Activated CD4-positive, CD25-positive, alpha-beta regulatory T cell treated with anti-CD3 and anti-CD28 coated beads, Interleukin-2, amount 50 U/mL, for 24 hours (primary cell): ENCODE measurements at regions not wholly inside any gene's neighbourhood (a gene's known extent, or its start where the extent isn't known, plus 50 kb on each side); places are given as distances from the start of the nearest gene placed in this dataset.
"Not testable (repeated sequence)": the region's sequence is repeated elsewhere in the genome, so short reads cannot be mapped to it uniquely, and the experiment has no call there.

Source experiments
- ATAC-seq, 2 donors: fragments of 150-1000 bp; cut with Tn5 transposase; one replicate each; pipeline ENCODE4 v1.10.0; 2021; ENCODE audit warnings: mild to moderate bottlenecking in 1 of 2, moderate library complexity in 1 of 2

DNA sequence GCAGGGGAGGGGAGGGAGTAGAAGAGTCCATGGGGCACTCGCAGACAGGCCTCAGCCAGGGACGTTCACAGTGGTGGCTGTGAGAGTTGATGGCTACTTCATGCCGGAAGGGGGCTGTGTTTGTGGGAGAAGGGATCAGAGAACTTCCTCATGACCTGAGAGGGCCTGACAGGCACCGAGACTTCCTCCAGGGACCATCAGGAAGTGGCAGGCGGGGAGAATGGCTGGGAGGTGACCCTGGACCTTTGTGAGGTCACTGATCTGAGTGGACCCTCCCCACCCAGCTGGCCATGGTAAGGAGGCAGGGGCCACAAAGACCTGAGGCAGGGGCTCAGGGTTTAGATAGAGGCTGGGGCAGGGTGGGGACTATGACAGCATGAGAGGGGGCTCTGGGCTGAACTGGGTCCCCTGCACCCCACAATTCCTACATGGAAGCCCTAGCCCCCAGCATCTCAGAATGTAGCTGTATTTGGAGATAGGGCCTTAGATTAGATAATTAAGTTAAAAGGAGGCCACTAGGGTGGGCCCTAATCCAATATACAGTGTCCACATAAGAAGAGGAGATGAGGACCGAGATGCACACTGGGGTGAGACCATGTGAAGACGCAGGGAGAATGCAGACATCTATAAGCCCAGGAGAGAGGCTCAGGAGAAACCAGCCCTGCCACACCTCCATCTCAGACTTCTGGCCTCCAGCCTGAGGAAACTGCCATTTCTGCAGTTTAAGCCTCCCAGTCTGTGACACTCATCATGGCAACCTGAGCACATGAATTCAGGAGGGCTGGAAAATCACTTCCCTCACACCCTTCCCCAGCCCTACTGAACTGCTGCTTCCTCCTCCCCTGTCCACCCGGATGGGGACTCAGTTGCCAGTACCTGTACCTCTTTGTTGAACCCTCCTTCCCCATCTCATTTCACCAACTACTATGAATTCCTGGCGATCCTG, 273.9 kb upstream of the ZNF32 start:
- no peak for ATAC-seq

DNA sequence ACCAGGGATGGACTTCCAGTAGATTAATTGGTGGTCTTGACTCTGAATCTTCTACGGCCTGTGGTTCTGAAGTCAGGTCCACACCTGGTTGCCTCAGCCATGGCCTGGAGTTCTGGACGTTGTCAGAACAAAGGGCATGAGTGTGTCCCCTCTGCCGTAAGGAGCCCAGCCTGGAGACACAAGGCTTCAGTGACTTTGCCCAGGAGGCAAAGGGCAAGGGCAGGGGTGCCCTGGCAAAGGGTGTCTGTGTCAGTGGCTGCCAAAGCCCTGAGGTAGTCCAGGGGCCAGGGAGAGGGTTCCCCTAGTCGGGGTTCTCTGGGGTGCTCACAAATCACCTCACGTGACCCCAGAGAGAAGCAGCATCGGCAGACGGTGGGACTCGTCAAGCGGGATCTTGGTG, 273.2 kb upstream of the ZNF32 start:
- ATAC-seq: no peak

DNA sequence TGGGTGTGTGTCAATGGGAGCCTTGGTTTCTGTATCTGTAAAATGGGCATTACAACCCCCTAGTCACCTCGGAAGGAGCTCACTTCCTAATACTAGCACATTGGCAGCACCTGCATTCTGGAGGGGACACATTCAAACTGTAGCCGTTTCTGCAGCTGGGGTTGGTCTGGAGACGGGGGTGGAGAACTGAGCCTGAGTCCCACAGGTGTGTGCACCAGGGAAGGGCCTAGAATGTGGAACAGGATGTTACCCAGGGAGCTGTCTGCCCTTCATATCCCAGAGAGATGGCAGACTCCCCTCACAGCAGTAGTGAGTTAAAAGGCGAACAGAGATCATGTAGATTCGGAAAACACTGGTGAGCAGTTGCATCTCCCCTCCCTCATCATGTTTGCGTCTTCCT, 272.8 kb upstream of the ZNF32 start:
- no peak for ATAC-seq

DNA sequence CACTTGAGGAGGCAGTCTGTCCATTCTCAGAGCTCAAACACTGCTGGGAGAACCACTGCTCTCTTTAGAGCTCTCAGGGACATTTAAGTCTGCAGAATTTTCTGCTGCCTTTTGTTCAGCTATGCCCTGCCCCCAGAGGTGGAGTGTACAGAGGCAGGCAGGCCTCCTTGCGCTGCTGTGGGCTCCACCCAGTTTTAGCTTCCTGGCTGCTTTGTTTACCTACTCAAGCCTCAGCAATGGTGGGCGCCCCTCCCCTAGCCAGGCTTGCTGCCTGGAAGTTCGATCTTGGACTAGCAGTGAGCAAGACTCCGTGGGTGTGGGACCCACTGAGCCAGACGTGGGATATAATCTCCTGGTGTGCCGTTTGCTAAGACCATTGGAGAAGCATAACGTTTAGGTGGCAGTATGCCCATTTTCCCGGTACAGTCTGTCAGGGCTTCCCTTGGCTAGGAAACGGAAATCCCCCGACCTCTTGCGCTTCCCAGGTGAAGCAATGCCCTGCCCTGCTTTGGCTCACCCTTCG, 271.6 kb upstream of the ZNF32 start:
- not testable (repeated sequence) for ATAC-seq

DNA sequence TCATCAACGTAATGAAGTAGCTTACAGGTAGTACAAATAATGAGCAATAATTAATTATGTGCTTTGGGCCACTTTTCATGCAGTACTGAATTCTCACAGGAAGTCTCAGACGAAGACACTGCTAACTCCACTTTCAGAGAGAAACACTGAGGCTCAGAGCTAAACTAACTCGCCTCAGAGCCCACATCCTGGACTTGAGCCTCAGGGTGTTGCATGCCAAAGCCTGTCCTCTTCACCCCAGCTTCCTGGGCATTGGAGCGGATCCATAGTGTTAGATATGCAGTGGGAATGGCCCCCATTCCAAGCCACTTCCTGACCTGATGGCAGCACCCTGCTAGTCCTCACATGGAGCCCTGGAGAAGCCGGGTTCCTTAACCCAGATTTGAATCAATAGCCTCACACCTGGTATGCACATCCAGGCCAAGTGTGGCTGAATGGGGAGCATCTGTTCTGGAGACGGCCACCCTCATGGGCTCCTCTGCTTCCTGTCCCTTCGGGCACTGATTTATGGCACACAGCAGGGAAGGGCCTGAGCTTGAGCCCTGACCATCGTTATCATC, 265.1 kb upstream of the ZNF32 start:
- no peak for ATAC-seq

DNA sequence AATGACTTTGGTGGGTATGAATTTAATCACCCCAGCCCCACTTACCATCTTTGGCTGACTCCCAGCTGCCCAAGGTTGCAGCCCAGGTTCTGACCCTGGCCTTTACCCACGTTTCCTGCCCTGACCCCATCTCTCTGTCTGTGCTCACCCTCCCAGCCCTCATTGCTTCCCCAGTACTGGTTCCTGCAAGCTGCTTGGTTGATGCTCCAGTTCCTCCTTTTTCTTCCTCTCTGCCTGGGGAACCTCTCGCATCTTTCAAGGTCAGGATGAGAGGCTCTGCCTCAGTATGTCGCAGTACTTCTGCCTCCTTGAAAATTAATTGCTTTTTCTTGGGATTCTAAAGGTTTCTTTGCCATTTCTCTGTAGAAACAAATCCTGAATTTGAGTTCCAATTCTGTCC, 263.8 kb upstream of the ZNF32 start:
- no peak for ATAC-seq

DNA sequence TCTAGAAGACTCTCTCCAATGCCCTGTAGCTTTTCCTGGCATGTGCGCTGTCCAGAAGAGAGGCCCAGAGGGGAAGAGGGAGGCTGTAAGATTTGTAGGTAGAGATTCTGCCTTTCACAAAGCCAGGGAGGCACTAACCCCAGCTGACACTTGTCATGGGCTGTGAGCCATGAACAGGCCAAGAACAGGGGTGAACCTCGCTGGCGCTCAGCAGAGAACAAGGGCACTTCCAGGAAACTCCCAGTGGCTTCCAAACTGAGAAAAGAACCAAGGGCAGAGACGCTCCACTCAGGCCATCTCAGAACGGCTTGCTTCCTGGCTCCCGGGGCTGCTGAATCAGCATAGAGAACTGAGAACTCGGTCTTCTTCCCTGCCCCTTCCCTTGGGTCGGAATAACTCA, 257.8 kb upstream of the ZNF32 start:
- no peak for ATAC-seq

DNA sequence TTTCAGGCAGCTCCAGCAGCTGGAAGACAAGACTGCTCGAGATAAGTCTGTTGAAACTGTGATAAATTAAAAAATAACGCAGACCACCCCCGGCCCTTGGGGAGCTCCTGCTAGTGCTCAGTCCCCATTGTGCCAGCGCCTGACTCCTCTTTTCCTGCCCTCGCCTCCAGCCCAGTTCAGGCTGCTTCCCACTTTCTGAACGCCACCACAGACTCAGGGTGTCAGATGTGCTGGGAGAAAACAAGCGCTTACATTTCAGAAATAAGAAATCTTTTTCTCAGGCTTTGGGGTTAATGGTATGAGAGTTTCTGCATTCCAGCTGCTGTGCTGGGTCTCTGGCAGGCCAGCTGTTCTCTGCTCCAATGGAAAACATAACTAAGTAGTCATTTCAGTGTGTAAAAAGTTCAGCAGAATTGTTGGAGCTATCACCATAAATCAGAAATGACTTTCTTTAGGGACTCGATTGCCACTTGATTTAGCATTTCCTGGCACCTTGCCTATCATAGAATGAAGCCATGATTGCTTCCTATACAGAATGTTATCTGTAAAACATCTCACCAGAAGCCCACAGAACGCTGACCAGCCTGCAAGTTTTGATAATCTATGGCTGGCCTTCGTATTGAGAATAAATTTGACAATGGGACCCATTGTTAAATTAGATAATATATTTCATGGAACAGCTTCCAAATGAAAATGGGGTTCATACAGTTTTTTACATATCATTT, 257.0 kb upstream of the ZNF32 start:
- no peak for ATAC-seq

DNA sequence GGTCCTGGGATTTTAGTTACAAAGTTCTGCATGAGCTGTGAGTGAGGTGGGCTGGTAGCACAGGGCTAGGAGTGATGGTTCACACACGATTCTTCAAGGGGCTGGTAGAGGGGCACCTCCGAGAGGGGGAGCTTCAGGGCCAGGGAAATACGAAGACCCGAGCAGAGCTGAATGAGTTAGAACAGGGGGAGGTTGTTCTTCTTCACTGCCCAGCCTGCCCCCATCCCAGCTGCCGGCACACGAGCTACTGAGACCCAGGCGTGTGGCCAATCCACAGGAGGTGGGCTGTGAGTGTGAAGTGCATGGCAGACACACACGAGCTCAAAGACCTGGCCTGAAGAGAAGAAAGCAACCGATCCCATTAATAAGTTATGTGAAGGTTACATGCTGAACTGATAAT, 256.2 kb upstream of the ZNF32 start:
- ATAC-seq: no peak

DNA sequence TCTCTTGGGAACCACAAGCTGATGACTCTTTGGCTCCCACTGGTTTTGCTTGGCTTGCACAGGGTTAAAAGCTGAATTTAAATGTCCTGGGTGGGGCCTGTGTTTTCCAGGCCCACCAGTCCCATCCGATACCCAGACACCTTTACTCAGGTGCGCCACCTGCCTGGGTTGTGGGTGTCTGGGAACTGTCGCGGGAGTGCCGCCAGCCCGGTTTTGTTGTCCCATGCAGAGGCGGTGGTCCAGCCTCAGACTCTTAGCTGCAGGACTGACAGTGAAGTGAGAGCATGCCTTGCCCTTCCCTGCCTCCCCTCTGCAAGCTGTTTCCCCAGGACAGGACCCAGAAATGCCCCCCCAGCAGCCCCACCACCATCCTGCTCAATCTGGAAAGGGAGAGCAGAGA, 255.6 kb upstream of the ZNF32 start:
- ATAC-seq: no peak

DNA sequence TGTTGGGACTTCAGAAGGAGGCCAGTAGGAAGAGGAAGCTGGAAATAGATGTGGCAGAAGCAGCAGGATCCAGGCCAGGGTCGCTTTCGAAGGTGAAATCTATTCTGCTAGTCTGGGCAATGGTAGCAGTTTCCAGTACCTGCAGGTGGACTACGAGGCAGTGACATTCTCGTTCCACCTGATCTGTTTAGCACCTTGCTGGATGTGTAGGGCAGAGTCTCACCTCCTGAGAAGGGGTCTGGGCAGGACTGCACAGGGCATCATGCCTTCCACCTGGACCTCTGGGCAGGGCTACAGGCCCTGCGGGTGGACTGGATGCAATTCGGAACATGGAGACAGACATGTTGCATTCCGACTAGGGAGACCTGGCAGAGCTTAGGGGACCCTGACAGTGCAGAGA, 254.8 kb upstream of the ZNF32 start:
- ATAC-seq: no peak

DNA sequence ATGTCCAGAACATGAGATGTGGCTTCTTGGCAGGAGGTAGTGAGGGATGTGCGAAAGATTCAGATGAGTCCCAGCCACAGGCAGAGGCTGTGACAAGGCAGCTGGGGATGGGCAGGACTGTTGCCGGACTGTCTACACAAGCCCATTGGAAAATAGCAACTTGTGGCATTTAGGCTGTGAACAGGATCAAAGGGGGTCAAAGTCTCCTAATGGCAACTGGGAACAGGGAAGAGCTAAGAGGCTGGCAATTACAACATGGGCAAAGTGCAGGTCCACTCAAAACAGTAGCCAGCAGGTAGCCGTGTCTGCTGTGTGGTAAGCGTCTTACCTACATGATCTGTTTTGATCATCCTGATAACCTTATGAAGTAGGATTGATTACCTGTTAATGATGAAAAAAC, 254.2 kb upstream of the ZNF32 start:
- no peak for ATAC-seq

DNA sequence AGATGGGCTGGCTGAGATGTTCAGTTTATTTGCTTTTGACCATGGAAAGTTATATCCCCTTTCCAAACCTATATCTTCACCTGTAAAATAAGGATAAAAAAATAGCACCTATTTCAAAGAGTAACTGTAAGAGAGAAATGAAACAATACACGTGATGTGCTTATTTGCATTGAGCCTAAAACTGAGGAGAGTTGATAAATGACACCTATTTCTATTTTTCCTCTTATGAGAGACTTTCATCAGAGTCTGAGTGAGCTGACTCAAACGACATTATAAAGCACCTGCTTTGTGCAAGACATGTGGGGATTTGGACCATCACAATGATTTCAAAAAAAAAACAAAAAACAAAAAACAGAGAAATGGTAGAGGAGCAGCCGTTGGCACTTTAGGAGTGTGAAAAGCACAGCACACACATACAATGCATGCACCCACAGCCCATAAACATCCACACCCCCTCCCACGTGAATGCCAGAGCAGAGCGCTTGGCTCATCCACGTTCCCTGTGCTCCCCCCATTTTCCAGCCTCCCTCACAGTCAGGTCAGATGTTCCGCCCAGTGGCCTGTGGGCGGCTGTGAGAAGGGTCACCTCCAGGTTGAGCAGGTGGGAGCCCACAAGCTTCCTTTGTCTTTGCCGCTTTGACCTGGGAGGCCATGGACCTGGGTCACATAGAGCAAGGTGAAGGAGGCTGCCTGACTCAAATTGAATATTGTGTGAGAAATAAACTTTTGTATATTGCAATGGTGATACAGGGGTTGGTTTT, 253.2 kb upstream of the ZNF32 start:
- no peak for ATAC-seq

DNA sequence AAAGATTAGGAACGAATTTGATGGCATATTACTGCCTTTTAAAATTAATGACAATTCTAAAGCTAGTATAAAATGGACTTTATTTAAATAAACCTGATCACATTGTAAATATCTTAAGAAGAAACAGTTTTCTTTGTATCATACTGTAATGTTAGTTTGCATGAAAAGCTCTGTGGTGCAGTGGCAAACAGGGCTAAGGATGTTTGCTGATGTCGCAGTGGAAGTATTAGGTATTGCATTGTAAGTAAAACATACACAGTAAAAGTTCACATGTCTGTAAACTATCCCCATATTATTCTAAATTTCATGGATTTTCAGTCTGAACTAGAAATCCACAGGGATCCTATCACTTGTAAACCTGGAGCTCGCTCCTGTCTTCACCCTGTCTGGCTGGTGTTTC, 252.6 kb upstream of the ZNF32 start:
- no peak for ATAC-seq

DNA sequence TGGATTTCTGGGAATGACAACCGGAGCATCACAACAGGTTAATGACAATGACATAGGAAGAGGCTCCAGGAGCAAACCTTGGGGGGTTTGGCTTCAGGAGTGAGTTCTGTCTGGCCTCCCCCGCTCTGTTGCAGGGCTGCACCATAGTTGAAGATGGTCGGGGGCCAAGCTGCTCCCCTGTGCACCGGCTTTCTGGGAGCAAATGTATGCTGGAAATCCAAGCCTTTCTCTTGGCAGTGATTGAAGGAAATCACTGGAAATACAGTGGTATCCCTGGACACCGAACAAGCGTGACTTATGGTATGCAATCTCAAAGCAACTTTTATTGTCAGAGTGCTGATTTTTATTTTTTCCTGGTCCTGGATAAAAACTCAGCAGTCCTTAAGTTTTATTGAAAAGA, 251.9 kb upstream of the ZNF32 start:
- no peak for ATAC-seq

DNA sequence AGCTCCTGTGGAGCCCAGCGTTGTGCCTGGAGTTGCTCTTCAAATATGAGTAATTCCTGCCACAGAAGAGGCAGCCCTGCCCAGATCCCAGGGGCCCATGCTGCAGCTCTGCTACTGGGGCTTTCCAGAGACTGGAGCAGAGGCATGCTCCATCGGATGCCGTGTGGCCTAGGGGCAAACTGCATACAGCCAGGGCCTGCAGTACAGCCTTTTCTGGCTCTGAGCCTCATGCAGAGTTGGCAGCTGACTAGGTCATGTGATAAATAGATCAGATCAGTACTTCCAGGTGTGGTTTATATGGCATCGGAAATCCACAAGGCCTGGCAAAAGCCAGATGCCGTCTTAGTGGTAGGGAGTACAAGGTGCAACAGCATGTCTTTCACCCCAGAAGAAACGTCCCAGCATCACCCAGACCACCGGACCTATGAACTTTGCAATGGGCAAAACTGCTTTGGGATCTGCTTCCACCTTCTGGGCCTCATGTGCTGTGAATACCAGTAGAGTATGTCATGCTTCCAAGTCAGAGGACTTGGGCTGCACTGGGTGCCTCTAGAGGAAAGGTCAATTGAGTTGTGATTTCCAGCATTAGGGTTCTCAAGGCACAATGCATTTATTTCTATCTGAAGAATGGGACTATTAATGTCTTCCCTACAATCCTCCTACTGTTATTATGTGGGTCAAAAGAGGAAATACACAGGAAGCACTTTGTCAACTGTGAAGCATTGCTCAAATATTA, 250.7 kb upstream of the ZNF32 start:
- no peak for ATAC-seq

DNA sequence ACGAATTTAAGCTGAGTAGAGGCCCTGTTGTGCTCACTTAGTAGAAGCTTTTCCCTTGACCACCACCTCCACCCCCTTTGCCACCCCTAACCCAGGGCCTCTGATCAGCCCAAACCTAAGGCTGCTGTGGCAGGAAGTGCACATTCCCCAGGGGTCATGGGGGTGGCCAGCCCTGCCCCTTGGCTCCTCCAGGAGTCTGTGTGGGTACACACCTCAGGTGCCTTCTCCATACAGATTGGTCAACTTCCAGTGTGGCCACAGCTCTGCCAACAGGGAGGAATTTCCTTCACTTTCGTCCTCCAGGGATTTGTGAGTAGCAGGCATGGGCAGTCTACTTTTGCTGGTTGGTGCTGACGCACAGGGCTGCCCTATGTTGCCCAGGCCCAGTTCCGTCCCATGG, 249.9 kb upstream of the ZNF32 start:
- ATAC-seq: no peak

DNA sequence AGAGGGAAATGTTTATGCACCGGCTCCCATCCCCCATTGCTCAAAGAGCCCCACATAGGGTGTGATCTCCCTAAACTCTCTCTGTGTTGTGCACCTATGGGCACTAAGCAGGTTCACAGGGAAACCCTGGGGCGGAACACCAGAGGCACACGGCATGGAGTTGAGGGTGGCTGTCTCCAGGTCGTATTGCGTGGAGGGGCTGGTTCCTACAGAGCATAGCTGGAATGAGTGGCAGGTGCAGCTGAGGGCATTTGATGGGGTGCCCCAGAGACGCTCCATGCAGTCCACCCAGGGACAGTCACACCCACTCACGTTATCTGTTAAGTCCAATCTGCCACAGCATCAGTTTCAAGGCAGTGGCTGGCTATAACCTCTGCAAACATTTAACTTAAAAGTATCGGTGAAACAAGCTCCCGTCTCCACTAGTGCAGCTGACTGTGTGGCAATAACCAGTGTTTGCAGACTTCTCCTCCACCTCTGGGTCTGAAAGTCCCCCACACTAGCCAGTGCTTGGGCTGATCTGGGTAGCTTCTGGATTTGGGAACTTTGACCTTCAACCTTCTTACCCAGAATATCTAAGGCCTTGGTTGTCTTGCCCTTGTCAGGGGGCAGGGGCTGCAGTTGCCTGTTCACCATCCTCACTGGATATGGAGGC, 249.2 kb upstream of the ZNF32 start:
- no peak for ATAC-seq

DNA sequence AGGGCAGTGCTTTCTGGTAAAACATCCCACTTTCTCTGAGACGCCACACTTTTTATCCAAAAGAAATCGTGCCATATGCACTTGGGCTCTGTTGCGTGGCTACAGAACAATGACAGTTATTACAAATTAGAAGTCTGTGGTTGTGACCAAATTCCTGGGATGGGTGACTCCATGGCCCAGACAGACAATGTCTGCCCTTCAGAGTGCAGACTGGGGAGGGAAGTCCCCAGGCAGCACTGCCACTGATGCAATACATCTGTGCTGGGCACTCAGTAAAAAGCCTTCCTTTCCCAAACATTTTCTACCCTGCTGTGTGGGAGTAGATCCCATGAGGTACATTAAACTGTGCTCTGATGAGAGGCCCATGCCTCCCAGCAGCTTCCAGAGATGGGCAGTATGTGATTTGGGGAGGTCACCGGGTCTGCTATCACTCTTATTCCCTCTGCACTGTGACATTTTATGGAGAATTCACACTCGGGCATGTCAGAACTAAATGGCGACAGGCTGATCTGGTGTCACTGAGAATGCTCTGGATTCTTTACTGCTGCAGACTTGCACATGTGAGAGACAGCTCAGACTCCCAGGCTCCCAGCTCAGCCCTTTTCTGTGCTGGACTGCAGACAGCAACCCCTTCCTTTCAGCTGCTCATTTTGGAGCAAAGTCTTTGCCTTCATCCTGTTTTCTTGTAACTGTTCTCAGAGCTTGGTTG, 243.5 kb upstream of the ZNF32 start:
- ATAC-seq: no peak

DNA sequence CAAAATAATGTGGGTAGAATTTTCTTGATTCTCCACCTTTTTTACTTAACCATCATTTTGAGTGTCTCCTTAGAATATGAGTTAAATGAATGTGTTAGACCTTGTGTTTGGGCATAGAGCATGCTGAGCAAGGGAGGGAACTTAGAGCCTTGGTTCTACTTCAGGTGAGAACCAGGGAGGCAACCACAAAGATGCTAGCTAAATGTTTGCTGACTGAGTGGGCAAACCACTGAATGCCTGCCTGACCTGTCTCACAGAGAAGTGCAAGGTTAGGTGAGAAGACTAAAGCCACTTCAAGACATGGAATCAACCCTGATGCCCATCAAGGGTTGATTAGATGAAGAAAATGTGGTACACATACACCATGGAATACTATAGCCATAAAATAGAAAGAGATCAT, 242.6 kb upstream of the ZNF32 start:
- no peak for ATAC-seq

DNA sequence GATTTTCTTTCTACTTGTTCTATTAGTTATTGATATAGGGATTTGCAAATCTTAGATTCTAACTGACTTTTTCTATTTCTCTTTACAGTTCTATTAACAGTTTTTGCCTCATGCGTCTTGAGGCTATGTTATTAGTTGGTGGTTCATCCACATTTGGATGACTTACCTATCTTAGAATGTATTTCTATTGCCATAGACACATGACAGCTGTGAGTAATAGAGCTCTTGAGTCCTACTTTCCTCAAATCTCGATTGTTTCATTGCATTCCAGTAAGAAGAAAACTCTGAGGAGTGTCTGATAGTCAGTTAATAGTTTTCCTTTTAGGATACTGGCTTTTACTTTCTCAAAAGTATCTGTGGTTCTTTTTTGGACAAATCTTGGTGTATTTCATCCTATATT, 241.4 kb upstream of the ZNF32 start:
- no peak for ATAC-seq
